ENCODE measurements at regions not wholly inside any gene's neighbourhood (a gene's known extent, or its start where the extent isn't known, plus 50 kb on each side); places are given as distances from the start of the nearest gene placed in this dataset.

- WGBS (ENCODE audit: extremely low coverage, insufficient coverage, insufficient read length) = no CpG with 5 or more reads among the region's 1 CpG
- H4K8ac ChIP-seq (ENCODE audit: low read depth, low read length) = no peak overlapping the region
- H2BK5ac ChIP-seq (ENCODE audit: low read depth, low read length, poor library complexity) = no peak overlapping the region
- no peak overlapping the region for H2AFZ ChIP-seq (ENCODE audit: insufficient read depth, low read length, poor library complexity)
- no peaks in the 10 kb centered on the region for H3K79me2 ChIP-seq (ENCODE audit: control insufficient read depth, insufficient read depth, low read length, poor library complexity)
- no peaks in the 10 kb centered on the region for H3K36me3 ChIP-seq (ENCODE audit: control insufficient read depth in 1 of 2, insufficient read depth in 2 of 2, low read length in 2 of 2)
- no peak overlapping the region for H3K23ac ChIP-seq (ENCODE audit: low read length)
- no peak overlapping the region for H4K12ac ChIP-seq (ENCODE audit: low read depth, low read length)
- H3K4me2 ChIP-seq (ENCODE audit: low read length) = no peak overlapping the region
- no peak overlapping the region for H3K4me3 ChIP-seq (ENCODE audit: low read depth, low read length)
- no peak overlapping the region for H3K9ac ChIP-seq (ENCODE audit: low read length)
- H2BK12ac ChIP-seq (ENCODE audit: low read length) = no peak overlapping the region
- H3K27me3 ChIP-seq (ENCODE audit: insufficient read depth, low read length) = no peaks in the 10 kb centered on the region
- H3K18ac ChIP-seq (ENCODE audit: low read length) = no peak overlapping the region
- no peak overlapping the region for H3K27ac ChIP-seq (ENCODE audit: low read depth, low read length)
- H2BK120ac ChIP-seq (ENCODE audit: insufficient read depth, low read length, poor library complexity) = no peak overlapping the region
- no peak overlapping the region for H4K91ac ChIP-seq (ENCODE audit: low read depth, low read length)
- no peak overlapping the region for H3K4ac ChIP-seq (ENCODE audit: low read depth, low read length)
- H3K14ac ChIP-seq (ENCODE audit: low read length) = no peak overlapping the region
- peaks cover 3% of the 10 kb centered on the region for H3K9me3 ChIP-seq (ENCODE audit: insufficient read depth, low read depth, low read length)
- no peaks in the 10 kb centered on the region for H3K4me1 ChIP-seq (ENCODE audit: control insufficient read depth in 1 of 2, insufficient read depth in 2 of 2, low read length in 2 of 2)
- DNase-seq = no peak
- H3K79me1 ChIP-seq (ENCODE audit: low read length) = no peaks in the 10 kb centered on the region
- H2AK5ac ChIP-seq (ENCODE audit: low read length) = no peak overlapping the region
These were observed 96.6 kb downstream of the ADRB2 start for GRCh38 chr5:148923023-148923422.

DNA sequence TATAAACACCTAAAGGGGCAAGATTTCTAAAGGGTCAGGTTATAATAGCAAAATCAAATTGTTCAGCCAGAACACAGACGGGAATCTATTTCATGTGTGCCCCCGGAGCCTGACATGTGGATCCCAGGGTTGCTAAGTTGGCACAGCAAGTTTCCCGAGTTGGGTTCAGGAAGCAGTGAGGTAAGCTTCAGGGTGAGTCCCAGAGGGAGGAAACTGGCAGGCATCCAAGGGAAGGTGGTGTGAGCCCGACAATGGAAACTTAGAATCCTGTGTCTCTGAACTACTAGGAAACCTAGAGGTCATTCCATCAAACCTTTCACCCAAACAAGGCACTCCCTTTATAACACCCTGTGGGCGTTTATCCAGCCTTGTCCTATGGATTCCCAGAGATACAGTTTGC, 98.4 kb downstream of the ADRB2 start:
- no peaks in the 10 kb centered on the region for H3K27me3 ChIP-seq (ENCODE audit: insufficient read depth, low read length)
- no peaks in the 10 kb centered on the region for H3K36me3 ChIP-seq (ENCODE audit: control insufficient read depth in 1 of 2, insufficient read depth in 2 of 2, low read length in 2 of 2)
- no peak overlapping the region for H4K12ac ChIP-seq (ENCODE audit: low read depth, low read length)
- no peak overlapping the region for H2AK5ac ChIP-seq (ENCODE audit: low read length)
- no peak overlapping the region for H2BK120ac ChIP-seq (ENCODE audit: insufficient read depth, low read length, poor library complexity)
- no peak overlapping the region for H2BK12ac ChIP-seq (ENCODE audit: low read length)
- WGBS (ENCODE audit: extremely low coverage, insufficient coverage, insufficient read length) = no CpG with 5 or more reads among the region's 5 CpGs
- no peak overlapping the region for H3K4me2 ChIP-seq (ENCODE audit: low read length)
- H3K9me3 ChIP-seq (ENCODE audit: insufficient read depth, low read depth, low read length) = peaks cover 3% of the 10 kb centered on the region
- no peak overlapping the region for H3K14ac ChIP-seq (ENCODE audit: low read length)
- H3K18ac ChIP-seq (ENCODE audit: low read length) = no peak overlapping the region
- no peaks in the 10 kb centered on the region for H3K4me1 ChIP-seq (ENCODE audit: control insufficient read depth in 1 of 2, insufficient read depth in 2 of 2, low read length in 2 of 2)
- DNase-seq = no peak
- H3K4ac ChIP-seq (ENCODE audit: low read depth, low read length) = no peak overlapping the region
- no peak overlapping the region for H3K27ac ChIP-seq (ENCODE audit: low read depth, low read length)
- H4K91ac ChIP-seq (ENCODE audit: low read depth, low read length) = no peak overlapping the region
- H3K9ac ChIP-seq (ENCODE audit: low read length) = no peak overlapping the region
- no peaks in the 10 kb centered on the region for H3K79me2 ChIP-seq (ENCODE audit: control insufficient read depth, insufficient read depth, low read length, poor library complexity)
- H3K79me1 ChIP-seq (ENCODE audit: low read length) = no peaks in the 10 kb centered on the region
- no peak overlapping the region for H3K4me3 ChIP-seq (ENCODE audit: low read depth, low read length)
- H3K23ac ChIP-seq (ENCODE audit: low read length) = no peak overlapping the region
- no peak overlapping the region for H4K8ac ChIP-seq (ENCODE audit: low read depth, low read length)
- H2AFZ ChIP-seq (ENCODE audit: insufficient read depth, low read length, poor library complexity) = no peak overlapping the region
- H2BK5ac ChIP-seq (ENCODE audit: low read depth, low read length, poor library complexity) = no peak overlapping the region

GRCh38 chr5:148926207-148926606, 99.8 kb downstream of the ADRB2 start:
- no peak for DNase-seq
- no peaks in the 10 kb centered on the region for H3K36me3 ChIP-seq (ENCODE audit: control insufficient read depth in 1 of 2, insufficient read depth in 2 of 2, low read length in 2 of 2)
- H3K14ac ChIP-seq (ENCODE audit: low read length) = no peak overlapping the region
- no peak overlapping the region for H3K27ac ChIP-seq (ENCODE audit: low read depth, low read length)
- H3K9me3 ChIP-seq (ENCODE audit: insufficient read depth, low read depth, low read length) = peaks cover 3% of the 10 kb centered on the region
- no peak overlapping the region for H3K4ac ChIP-seq (ENCODE audit: low read depth, low read length)
- no CpG with 5 or more reads among the region's 5 CpGs for WGBS (ENCODE audit: extremely low coverage, insufficient coverage, insufficient read length)
- no peak overlapping the region for H3K9ac ChIP-seq (ENCODE audit: low read length)
- H4K8ac ChIP-seq (ENCODE audit: low read depth, low read length) = no peak overlapping the region
- H3K23ac ChIP-seq (ENCODE audit: low read length) = no peak overlapping the region
- no peak overlapping the region for H4K12ac ChIP-seq (ENCODE audit: low read depth, low read length)
- H3K18ac ChIP-seq (ENCODE audit: low read length) = no peak overlapping the region
- no peaks in the 10 kb centered on the region for H3K79me1 ChIP-seq (ENCODE audit: low read length)
- H3K79me2 ChIP-seq (ENCODE audit: control insufficient read depth, insufficient read depth, low read length, poor library complexity) = no peaks in the 10 kb centered on the region
- H3K4me3 ChIP-seq (ENCODE audit: low read depth, low read length) = no peak overlapping the region
- no peak overlapping the region for H3K4me2 ChIP-seq (ENCODE audit: low read length)
- H2BK5ac ChIP-seq (ENCODE audit: low read depth, low read length, poor library complexity) = no peak overlapping the region
- no peaks in the 10 kb centered on the region for H3K4me1 ChIP-seq (ENCODE audit: control insufficient read depth in 1 of 2, insufficient read depth in 2 of 2, low read length in 2 of 2)
- H2BK12ac ChIP-seq (ENCODE audit: low read length) = no peak overlapping the region
- H2AFZ ChIP-seq (ENCODE audit: insufficient read depth, low read length, poor library complexity) = no peak overlapping the region
- no peak overlapping the region for H4K91ac ChIP-seq (ENCODE audit: low read depth, low read length)
- H2BK120ac ChIP-seq (ENCODE audit: insufficient read depth, low read length, poor library complexity) = no peak overlapping the region
- no peak overlapping the region for H2AK5ac ChIP-seq (ENCODE audit: low read length)
- no peaks in the 10 kb centered on the region for H3K27me3 ChIP-seq (ENCODE audit: insufficient read depth, low read length)

GRCh38 chr5:148927307-148927946, 101.0 kb downstream of the ADRB2 start:
- no peak overlapping the region for H2BK5ac ChIP-seq (ENCODE audit: low read depth, low read length, poor library complexity)
- H4K91ac ChIP-seq (ENCODE audit: low read depth, low read length) = no peak overlapping the region
- H3K18ac ChIP-seq (ENCODE audit: low read length) = no peak overlapping the region
- H3K4me1 ChIP-seq (ENCODE audit: control insufficient read depth in 1 of 2, insufficient read depth in 2 of 2, low read length in 2 of 2) = no peaks in the 10 kb centered on the region
- no peak overlapping the region for H3K23ac ChIP-seq (ENCODE audit: low read length)
- WGBS (ENCODE audit: extremely low coverage, insufficient coverage, insufficient read length) = no CpG with 5 or more reads among the region's 3 CpGs
- H2BK12ac ChIP-seq (ENCODE audit: low read length) = no peak overlapping the region
- H3K9me3 ChIP-seq (ENCODE audit: insufficient read depth, low read depth, low read length) = peaks cover 3% of the 10 kb centered on the region
- H3K27me3 ChIP-seq (ENCODE audit: insufficient read depth, low read length) = no peaks in the 10 kb centered on the region
- no peaks in the 10 kb centered on the region for H3K36me3 ChIP-seq (ENCODE audit: control insufficient read depth in 1 of 2, insufficient read depth in 2 of 2, low read length in 2 of 2)
- H3K14ac ChIP-seq (ENCODE audit: low read length) = no peak overlapping the region
- no peak overlapping the region for H3K27ac ChIP-seq (ENCODE audit: low read depth, low read length)
- H4K8ac ChIP-seq (ENCODE audit: low read depth, low read length) = no peak overlapping the region
- H2AK5ac ChIP-seq (ENCODE audit: low read length) = no peak overlapping the region
- no peaks in the 10 kb centered on the region for H3K79me2 ChIP-seq (ENCODE audit: control insufficient read depth, insufficient read depth, low read length, poor library complexity)
- H3K9ac ChIP-seq (ENCODE audit: low read length) = no peak overlapping the region
- H2BK120ac ChIP-seq (ENCODE audit: insufficient read depth, low read length, poor library complexity) = no peak overlapping the region
- no peak overlapping the region for H3K4me2 ChIP-seq (ENCODE audit: low read length)
- no peak overlapping the region for H3K4me3 ChIP-seq (ENCODE audit: low read depth, low read length)
- H3K4ac ChIP-seq (ENCODE audit: low read depth, low read length) = no peak overlapping the region
- H3K79me1 ChIP-seq (ENCODE audit: low read length) = no peaks in the 10 kb centered on the region
- no peak for DNase-seq
- no peak overlapping the region for H4K12ac ChIP-seq (ENCODE audit: low read depth, low read length)
- H2AFZ ChIP-seq (ENCODE audit: insufficient read depth, low read length, poor library complexity) = no peak overlapping the region
